GM19372 (cell line): ENCODE measurements at regions not wholly inside any gene's neighbourhood (a gene's known extent, or its start where the extent isn't known, plus 50 kb on each side); places are given as distances from the start of the nearest gene placed in this dataset.
"Not testable (repeated sequence)": the region's sequence is repeated elsewhere in the genome, so short reads cannot be mapped to it uniquely, and the experiment has no call there.

Source experiments
- ATAC-seq: cut with Tn5 transposase; IDR thresholded peaks from one replicate; pipeline ENCODE4 v1.9.1; 2021; ENCODE audit warnings: mild to moderate bottlenecking, low read depth, moderate library complexity; ENCODE audit not compliant: unreplicated experiment

DNA sequence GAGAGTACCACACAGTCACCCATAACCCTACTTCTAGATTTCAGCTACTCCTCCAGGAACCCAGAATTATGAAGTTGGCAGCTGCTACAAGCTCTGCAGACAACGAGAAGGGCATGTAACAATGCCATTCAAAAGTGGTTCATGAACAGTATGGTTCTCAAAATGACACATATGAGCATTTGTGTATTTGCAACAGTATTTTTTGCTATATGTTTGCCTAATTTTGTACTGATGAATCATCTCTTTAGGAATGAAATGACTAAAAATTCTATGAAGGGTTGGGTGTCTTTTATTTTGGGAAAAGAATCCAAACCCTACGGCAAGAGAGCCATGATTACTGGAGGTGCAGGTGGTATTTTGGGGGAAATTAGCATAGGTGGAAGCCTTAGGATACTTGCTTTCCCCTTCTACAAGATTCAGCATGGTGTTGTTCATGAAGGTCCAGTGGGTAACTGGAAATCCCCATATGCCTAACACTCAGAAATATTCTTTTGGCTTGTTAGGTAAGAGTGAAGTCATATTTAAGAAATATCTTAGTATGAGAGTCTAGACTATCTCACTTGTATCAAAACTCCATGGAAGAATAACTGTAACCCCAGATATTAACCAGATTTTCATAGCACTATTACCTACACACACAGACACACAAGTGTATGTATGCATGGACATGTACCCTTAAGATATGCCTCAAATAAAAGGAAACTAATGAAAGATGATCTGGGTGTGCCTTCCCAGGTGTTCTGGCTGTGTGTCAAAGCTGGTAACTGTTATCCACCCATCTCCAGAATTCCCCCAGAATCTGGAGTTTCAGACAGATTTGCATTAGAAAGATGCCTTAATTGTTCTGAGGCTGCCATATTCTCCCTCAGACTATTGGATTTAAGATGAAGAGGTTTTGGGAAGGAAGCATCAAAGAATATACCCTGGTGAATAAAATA lies 688.2 kb upstream of the SOX9 start:
- no peak for ATAC-seq

DNA sequence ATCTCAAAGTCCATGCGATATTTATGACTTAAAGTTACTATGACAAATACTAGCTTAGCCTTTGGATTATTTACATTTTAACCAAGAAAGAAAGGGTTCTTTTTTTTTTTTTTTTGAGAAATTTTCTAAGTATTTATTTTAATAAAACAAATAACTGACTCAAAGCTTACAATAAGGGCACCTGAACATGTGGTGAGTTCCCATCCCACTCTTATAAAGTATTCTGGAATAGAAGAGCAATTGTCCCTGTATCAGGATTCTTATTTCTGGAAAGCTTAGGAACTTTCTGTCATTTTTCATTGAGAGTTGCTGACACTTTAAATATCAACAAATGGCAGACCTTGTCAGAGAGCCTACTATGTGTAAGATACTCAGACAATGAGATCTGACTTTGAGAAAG lies 686.1 kb upstream of the SOX9 start:
- no peak for ATAC-seq

DNA sequence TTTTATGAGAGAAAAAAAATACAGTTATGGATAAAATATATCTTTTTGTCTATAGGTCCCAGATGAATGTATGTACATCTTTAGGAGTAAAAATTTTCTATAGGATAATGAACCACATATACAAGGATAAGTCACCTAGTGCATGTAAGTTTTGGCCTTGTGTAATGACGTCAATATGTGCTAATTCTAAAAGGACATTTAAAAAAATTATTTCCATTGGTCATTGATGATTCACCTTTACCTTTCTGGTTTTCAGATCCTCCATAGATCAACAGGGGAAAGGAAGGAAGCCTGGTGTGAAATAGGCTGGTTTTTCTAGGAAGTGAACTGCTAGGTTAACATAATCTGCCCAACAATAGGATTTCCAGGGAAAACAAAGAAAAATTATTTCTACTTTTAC lies 684.3 kb upstream of the SOX9 start:
- ATAC-seq: no peak

GRCh38 chr17:71437166-71437565 lies 683.7 kb upstream of the SOX9 start:
- no peak for ATAC-seq

DNA sequence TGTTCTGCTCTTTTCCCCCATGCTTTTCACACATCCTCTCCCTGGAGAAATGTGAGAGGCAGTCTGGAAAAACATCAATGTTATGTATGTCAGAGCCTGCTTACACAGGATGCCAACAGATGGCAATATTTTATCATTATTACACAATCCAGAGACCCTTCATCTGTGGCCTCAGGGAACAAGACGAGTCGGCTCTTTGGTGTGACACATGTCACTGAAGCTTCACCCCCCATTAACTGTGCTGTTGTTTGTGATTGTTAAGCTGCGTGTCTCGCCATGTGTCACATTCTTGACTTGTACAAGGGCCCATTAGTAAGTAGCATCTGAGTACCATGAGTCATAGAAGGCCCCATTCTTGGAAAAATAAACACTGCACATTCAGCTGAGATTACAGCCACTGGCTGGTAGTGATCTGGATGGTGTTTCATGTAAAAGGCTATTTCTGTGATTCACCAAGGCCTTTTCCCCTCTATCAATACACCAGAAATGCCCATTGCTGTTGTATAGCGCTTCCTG lies 682.1 kb upstream of the SOX9 start:
- no peak for ATAC-seq

DNA sequence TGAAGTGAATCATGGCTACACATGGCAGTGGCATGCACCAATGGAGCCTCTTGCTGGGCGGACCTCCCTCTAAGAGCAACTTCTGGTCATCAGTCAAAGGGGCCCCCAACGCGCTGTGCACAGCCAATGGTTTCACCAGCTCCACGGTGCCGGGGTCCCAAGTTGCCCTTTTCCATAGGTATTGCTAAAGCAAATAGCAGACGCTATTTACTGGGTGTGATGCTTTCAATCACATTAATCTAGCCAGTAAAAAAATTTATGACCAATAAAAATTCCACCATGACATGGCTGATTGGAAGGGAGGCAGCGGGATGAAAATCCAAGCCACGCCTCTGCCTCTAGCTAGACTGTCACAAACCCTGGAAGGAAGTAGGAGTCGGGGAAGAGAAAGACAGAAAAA lies 680.3 kb upstream of the SOX9 start:
- ATAC-seq: no peak

- ATAC-seq: no peak
Measured at GRCh38 chr17:71441098-71441497, 679.7 kb upstream of the SOX9 start.

DNA sequence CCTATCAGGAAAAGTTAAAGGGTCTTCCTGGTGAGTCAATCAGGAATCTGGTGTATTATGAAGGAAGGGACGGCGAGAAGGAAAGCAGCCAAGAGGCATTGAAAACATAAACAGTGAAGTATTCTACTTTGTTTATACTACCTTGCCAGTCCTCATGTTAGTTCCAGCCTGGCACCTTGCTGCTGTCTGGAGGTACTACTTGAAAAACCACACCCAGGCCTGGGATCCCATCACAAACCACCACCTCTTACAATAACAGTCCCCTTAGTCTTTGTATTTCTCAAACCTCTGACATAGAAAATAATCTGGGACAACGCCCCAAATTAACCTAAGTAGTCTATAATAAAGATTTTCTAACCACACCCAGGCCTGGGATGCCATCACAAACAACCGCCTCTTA lies 676.7 kb upstream of the SOX9 start:
- ATAC-seq: no peak

- ATAC-seq: no peak
Measured at GRCh38 chr17:71446645-71447437, 674.0 kb upstream of the SOX9 start.

GRCh38 chr17:71447644-71448043 lies 673.2 kb upstream of the SOX9 start:
- no peak for ATAC-seq

DNA sequence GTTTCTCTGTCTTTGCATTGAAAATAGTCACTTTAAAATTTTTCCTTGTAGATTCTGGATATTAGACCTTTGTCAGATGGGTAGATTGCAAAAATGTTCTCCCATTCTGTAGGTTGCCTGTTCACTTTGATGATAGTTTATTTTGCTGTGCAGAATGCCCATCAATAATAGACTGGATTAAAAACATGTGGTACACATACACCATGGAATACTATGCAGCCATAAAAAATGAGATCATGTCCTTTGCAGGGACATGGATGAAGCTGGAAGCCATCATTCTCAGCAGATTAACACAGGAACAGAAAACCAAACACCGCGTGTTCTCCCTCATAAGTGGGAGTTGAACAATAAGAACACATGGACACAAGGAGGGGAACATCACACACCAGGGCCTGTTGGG lies 670.2 kb upstream of the SOX9 start:
- not testable (repeated sequence) for ATAC-seq

- ATAC-seq: no peak
Measured at GRCh38 chr17:71453876-71454422, 666.9 kb upstream of the SOX9 start.

DNA sequence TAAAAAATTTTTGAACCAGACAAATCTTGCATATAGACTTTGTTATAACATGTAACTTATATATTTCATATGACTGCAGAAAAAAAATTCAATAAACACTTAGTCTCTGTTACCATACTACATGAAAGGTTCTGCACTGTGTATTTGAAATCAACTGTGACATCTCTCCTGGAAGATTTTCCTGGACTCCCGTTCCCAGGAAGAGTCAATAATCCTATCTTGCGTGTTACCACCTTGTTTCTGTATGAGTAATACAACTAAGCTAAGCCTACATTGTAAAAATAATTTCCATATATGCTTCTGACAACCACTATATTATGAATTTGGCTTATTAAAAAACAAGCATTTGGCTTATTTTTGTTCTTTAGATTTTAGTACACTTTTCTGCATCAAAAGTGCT lies 665.6 kb upstream of the SOX9 start:
- no peak for ATAC-seq

DNA sequence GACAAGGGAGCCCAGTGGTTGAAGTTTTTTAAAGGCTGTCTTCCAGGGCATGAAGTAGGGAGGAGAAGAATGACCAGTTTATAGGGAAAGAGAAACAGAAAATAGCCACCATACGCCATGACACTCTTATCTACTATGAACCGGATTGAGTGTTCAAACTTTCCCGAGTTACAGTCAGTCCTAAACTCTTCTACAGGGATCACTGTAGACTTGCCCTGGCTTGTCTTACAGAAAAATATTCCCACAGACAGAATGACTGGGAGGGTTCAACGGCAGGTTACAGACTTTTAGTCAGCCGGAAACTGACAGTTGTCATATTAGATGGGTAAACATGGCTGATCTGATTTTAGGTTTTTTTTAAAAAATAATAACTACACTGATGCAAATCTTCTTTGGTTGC lies 662.5 kb upstream of the SOX9 start:
- ATAC-seq: no peak

DNA sequence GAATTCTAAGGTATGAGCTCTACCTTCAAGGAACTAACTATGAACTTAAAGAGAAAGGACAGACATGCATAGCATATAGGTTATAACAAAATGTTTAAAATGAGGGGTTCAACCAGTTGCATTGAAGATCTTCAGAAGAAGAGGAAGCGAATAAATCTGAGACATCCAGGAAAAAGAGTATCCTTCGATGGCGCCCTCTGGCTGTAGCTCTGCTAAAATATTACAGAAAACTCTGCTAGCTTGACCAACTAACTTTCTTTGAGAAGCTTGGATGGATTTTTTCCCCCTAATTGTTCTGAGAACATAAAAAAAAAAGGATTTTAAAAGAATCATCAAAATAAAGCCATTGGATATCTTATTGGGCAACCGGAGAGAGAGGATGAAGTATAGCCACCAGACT lies 659.9 kb upstream of the SOX9 start:
- ATAC-seq: no peak

GRCh38 chr17:71461498-71462169 lies 659.2 kb upstream of the SOX9 start:
- ATAC-seq: no peak

DNA sequence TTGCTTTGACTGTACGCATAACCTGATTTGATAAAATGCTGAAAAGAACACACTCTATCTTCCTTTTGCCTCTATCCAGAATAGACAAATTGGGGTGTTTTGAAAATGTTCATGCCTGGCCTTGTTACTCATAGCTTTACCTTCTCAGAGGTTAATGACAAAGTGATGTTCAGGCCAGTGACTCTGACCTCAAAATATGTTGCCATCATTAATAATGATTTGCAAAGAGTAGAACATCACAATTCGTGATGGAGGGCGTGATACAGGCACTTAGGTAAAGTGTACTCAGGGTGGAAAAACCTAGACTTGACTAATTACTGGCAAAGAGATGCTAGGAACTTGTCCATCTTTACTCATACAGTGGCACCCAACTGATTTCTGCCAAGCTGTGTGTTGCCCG lies 656.6 kb upstream of the SOX9 start:
- ATAC-seq: no peak

DNA sequence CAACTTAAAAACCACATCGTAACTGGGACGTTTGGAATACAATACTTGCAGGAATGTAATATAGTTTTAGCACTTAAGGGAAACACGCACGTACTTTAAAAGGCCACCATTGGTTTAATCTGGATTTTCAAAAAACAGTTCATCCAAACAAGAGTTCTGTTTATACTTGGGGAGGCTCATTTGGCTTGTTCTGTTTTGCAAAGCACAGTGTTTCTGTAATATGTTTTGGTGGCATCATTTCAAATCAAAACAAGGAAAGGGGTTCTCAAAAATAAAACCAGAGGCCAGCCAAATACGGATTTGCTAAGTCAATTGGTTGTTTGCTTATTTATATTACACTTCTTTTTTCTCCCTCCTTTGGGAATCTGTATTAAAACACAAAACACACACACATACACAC lies 656.1 kb upstream of the SOX9 start:
- no peak for ATAC-seq

DNA sequence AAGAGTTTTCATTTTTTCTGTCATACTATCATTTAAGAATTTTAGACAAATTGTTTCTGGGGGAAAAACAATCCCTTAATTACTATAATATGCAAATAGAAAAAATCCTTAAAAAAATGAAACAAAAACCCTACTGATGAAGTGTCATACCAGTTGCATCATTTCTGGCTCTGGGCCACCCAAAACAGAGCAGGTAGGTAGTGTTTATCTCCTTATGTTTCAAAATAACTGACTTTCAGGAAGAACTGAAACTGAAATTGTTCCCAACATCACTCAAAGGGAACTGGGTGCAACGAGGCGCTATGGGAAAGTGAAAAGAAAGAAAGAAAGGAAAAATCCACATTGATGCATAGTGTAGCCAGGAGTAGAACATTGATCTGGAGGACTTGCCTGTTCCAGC lies 653.1 kb upstream of the SOX9 start:
- no peak for ATAC-seq

- no peak for ATAC-seq
Measured at GRCh38 chr17:71470062-71470461, 650.8 kb upstream of the SOX9 start.
